ENCODE measurements at regions not wholly inside any gene's neighbourhood (a gene's known extent, or its start where the extent isn't known, plus 50 kb on each side); places are given as distances from the start of the nearest gene placed in this dataset.

DNA sequence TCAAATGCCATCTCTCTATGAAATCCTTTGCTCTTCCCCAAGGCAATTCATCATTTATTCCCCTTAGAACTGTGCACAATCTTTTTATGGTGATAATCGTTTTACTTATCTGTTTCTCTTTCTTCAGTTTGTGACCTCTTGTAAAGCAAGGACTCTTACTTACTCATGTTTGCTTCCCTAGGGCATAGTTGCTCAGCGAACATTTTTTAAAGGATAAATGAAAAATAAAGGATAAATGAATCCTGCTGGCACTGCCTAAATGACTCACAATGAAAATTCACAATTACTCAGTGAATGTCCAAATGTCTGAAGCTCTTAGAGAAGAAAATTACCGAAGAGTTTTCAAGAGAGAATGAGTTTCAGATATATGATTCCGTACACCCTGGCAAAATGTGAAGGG is 671.7 kb downstream of the CDH11 start:
- no peak for DNase-seq

DNA sequence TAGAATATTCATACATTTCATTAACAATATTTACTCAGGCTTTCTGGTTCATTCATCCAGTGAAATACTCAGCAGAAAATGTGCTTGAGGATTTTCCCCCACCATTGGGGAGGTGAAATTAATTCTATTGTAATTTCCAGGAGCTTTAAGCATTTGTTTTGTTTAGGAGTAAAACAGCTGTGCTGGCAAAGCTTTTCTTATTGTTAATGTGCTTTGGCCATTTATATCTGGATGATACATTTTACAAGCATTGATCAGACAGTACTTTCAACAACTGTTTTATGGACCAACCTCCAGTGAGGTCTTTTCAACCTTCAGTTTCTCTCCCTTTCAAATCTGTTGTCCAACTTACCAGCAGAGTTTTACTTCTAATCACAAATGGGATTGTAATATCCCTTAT is 672.4 kb downstream of the CDH11 start:
- no peak for DNase-seq

DNA sequence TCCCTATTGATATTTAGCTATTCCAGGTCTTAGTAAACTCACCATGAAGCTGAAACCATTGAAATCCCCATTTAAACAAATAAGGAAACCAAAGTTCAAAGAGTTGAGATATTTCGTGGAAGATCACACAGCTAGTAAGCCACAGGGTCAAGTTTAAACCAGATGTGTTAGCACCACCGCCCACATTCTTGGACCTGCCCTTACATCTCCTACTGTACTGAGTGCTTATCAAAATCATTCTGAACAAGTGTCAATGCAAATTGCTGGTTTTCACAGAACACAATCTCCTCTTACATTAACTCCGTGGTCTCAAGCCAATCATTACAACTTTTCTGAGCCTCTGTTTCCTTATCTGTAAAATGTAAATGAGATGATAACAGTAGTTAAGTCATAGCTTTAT is 676.2 kb downstream of the CDH11 start:
- no peak for DNase-seq

DNA sequence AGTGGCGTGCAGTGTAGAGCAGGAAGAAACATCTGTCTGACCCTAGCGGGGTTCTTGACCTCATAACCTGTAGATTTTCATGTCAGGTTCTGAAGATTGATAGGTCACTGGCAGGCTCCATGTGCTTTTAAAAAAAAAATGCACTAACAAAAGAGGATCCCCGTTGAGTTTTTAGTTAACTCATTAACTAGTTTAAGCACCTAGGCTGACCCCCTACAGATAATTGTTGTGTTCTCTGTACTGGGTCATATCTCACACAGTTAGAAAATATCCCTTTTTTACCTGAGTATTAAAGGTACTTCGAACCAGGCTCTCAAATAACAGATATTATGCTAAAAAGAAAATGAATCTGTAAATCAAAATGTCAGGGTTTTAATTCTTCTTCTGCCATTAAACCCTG is 676.6 kb downstream of the CDH11 start:
- no peak for DNase-seq

DNA sequence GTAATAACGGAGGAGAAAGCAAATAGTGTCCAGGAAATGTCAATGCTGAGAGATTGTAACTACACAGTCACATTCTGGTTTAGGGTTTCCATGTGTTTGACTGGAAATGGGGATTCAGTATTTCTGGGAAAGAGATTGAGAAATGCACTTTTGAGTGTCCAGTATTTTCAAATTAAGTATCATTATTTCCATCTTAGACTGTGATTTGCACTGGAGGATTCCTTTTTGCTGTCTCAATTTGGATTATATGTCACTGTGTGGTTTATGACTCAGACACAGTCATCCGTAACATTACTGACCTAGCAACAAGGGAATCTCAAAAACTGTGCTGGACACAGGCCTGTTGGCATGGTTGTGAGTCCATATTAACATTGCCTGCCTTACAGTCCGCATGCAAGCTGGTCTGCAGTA is 681.4 kb downstream of the CDH11 start:
- no peak for DNase-seq

DNA sequence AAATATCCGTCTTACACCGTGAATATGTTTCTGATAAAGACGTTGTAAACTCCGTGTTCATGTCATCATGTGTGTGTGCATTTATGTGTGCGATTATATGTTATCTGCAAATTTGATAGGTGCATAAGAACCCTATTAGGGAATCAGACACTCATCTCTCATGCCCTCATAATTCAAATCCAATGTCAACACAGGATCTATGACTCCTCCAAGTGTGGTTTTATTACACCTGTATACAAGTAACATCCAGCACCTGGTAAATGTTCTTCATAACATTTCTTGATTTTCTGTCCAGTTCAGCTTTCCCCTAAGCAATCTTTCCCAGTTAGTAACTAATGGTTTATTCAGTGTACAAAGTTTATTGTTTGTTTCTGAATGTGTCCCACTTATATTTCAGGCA is 681.9 kb downstream of the CDH11 start:
- no peak for DNase-seq

DNA sequence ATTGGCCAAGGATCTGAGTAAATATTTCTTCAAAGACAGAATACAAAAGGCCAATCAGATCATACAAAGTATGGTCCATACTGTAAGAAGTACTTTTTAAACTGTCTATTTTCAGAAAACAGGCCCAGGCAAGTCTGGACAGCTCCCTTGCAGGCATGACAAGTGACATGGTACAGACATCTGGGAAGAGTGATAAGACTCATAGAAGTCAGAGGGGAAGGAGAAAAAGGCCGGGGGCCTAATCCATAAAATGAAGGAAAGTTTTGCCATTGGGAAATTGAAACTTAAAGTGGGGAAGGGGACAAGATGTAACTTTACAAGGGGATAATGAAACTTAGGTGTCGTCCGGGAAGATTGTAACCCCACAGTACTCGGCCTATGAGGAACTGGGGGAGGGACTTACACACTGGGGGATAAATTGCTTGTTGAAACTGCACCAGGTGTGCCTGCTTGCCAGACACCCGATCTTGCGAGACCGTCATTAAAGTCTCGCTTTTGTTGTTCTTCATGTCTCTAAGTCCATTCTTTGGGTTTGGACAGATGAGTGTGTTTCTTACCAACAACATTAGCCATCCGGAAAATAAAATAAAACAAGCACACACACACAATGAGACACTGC is 684.0 kb downstream of the CDH11 start:
- DNase-seq, result no peak

DNA sequence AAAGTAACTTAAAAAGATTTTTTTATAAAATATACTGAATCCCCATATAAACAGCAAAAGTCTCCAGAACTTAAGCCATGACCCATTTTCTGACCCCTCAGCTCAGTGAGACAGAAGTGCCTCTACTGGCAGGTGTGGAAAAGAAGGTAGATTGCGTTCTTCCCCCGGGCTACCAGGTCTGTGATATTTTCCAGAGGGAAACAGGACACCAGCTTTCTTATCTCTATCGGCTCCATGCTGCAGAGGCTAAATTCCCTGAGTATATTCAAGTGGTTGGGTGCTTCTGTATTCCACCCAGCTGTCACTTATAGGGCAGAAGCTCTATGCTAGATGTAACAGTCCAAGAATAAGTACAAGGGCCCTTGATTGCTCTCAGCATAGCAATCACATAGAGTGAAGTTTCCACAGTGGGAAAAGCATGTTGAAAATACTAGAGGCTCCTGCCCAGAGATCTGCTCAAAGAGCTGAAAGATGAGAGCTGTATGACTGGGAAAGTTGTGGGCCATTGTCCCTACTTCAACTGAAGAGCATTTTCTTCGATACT is 687.3 kb downstream of the CDH11 start:
- no peak for DNase-seq

DNA sequence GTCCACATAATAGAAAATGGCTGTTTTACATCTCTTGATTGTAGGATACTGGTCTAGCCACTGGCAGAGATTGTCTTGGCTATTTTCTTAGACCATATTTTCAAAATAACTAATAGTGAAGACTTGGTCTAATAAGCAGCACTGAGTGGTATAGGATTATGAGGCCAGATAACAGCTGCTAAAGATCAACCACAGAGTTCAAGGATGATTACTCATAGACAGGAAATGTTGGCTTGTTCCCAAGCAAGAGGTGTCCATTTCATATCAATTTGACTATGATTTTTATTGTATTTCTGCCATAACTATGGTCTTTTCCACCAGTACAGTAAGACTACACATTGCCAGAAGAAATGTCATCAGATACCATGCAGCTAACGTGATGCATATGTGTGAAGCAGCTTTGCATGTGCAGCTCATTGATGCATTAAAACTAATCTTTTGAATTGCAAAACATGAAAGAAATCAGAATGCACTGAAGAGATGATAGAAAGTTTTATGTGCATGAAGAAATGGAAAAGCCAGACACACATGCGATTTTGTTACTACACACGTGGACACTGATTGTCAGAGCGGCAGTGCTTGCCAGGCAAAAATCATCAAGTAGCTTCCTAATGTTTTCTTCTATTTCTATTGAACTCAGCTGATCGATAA is 693.3 kb downstream of the CDH11 start:
- DNase-seq, result no peak

DNA sequence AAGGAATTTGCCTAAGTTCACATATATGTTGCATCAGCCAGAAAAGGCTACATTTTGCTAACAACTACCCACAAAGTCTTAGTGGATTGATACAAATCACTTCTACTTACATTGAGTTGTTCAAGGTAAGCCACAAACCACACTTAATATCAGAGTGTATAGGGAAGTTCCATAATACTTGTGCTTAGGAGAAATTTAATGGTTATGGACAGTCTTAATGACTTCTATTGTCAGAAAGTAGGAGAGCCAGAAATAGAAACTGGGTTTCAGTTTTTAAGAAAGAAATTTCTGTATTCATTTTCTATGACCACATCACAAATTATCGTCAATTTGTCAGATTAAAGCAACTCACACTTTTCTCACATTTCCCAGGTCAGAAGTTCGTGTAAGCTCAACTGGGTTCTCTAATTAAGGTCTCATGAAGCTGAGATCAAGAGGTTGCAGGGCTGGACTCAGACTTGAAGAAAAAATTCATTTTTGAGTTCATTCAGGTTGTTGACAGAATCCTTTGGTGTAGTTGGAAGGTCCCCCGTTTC is 695.7 kb downstream of the CDH11 start:
- no peak for DNase-seq

DNA sequence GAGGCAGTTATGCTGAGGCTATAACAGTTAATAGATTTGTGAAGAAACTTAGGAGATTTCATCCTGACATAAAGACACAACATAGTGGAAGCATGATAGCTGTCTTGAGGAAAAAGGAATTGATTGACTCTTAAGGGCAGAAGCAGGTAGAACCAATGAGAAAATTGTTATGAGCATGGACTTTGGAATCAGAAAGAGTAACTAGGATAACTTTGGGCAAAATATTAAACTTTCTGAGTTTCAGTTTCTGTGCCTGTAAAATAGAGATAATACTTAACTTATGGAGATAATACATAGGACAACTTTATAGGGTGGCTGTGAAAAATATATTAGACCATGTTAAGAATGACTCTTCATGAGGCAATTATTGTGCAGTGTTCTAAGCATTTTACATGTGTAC is 696.5 kb downstream of the CDH11 start:
- DNase-seq, result no peak

DNA sequence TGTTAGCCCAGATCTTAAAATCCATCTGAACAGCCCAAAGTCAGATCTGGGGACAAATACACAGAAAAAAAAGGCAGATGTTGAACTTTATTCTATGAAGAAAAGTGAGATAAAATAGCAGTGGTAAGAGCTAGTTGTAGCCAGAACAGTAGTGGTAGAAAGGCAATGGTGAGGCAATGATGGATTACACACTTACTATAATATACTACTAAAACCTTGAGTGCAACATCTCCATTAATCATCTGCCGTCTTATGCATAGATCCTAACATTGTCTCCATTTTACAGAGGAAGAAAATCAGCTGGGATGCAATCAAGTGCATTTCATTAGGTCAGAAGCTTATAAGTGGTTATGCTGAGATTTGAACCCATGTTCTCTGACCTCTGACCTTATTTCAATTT is 699.6 kb downstream of the CDH11 start:
- no peak for DNase-seq

DNA sequence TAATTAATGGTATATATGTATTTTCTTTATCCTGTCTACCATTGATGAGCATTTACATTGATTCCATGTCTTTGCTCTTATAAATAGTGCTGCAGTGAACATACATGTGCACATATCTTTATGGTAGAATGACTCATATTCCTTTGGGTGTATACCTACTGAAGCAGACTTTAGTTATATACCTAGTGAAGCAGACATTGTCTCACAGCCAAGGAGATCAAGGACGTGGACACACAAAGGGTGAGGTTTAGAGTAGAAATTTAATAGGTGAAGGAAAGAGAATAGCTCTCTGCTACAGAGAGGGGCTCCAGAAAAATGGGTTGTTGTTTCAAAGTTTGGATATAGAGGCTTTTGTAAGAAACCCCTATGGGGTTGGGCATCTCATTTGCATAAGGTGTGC is 700.3 kb downstream of the CDH11 start:
- no peak for DNase-seq

DNA sequence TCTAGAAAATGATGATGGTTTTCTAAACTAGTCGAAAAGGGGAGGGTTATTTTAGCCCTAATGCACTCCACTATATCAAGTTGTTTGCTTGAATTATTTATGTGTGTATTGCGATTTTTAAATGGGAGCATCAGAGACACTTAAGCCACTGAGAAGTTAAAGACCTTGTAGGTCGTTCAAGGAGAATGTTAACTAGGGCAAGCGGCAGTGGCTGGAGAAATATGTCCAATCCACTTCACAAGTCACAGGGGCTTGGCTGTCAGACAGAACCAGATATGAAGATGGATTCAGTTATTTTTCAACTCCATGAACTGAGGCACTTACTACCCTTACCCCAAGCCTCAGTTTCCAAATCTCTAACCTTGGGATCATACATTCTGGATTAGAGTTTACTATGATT is 702.0 kb downstream of the CDH11 start:
- DNase-seq, result no peak

DNA sequence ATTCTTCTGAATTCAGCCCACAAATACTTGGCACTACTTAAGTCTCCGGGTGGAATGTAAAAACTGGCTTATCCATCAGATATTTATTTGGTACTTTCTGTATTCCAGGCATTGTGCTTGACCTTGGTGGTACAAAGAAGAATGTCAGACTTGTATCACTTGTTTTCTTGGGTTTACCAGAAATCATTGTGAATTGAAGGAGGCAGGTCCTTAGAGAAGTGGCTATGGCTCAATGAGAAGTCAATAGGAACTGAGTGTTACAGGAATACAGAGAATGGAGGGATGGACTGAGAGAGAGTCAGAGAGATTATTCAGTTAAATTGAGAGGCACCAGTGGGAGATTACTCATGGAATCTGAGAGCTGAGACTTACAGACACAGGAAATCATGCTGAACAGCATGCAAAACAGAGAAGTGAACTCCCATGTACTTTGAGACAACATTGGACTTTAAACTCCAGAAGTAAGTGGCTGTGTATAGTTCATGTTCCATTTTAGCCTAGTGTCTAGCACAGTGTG is 704.1 kb downstream of the CDH11 start:
- no peak for DNase-seq

DNA sequence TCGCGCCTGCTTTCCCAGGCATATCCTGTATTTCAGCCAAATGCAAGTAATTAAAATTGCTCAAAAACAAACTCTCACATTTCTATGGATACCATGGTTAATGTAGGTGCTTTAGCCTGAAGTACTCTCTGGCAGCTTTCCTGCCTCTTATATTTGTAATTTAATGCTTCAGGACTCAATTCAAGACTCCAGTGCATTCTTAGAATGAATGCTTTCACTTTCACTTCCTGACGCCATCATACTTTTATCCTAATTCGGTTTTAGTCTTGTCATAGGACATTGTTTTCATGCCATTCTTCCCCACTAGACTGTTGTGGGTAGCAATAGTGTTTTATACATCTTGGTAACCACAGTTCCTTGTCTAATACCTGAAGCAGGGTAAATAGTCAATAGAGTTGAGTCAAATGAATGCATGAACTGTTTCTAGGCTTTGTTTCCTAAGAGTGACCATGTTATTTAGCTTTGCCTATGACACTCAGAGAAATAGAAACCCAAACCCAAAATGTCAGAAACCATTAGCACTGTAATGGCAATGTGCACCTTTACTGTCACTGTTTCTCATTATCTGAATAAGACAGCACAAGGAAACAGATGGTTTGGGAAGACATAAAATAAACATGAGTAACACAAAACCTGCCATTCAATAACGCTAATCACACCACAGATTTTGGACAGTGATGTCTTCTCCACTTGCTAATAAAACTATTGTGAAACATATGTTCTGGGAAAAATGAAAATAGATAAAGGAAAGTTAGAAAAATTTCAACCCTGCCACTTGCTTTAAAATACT is 705.5 kb downstream of the CDH11 start:
- DNase-seq, result no peak

DNA sequence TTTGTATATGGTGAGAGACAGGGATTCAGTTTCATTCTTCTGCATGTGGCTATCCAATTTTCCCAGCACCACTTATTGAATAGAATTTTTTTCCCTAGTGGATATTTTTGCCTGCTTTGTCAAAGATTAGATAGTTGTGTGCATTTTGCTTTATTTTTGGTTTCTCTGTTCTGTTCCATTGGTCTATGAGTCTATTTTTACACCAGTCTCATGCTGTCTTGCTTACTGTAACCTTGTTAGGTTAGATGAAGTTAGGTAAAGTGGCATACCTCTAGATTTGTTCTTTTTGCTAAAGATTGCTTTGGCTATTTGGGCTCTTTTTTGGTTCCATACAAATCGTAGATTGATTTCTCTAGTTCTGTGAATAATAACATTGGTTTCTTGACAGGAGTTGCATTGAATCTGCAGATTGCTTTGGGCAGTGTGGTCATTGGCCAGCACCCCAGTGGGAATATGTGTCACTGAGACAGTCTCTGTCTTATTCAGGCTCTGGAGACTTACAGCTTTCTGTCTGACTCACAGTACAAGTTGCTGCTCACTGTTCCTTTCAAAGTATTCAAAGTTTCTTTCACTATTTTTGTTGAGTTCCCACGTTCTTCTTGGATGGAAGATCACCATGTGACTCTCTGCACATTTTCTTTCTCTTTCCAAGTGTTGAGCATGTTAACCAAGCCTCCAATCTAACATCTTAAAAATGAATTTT is 709.1 kb downstream of the CDH11 start:
- DNase-seq, result no peak

DNA sequence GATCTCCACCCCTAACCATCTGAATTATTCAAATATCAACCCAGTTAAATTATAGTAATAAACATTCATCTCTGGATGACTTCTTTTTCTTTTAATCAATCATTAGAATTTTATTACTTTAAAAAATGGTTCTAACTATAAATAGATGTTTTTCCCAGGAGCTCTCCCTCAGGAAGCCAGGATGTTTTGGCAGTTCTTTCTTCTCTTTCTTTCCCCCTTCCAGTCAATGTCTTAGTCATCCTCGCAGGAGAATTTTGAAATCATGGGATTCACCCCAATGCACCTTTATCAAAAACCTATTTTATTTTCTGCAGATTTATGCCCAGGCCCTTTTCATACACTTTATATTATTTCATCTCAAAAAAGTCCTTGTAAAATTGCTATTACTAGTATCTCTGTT is 711.6 kb downstream of the CDH11 start:
- DNase-seq, result no peak

DNA sequence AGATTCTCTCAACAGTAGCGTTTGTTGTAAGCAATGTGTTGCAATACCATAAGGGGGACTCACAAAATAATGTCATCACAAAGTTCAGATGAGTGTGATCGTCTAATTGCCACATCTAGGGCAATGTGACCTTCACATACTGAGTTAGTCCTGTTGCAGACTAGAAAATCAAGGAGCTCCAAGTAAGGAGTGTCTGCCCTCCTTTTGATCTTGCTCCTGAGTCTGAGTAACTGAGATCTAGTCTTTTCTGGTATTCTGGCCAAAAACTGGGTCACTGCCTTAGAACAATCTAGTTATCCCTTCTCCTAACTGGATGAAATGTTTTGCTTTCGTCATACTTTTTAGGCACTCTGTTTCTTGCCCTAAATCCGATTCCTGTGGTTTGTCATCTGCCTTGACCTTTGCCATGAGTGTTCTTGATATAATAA is 712.1 kb downstream of the CDH11 start:
- DNase-seq, result no peak

DNA sequence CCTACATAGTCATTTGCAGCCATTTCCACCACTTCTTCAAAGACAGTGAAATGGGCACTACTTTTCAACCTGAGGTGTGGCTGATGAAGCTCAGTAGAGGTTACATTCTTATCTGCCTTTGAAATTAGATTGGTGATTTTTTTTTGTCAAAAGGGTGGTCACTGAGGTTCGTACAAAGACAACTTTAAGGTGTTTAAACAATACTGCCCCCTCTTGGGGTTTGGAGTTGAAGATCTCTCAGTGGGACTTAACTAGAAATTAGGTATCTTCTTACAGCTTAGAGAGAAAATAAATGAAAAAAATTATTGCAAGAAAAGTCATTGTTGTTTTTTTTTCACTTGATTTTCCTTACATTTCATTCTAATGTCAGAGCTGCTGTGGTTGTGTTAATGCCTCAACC is 713.2 kb downstream of the CDH11 start:
- no peak for DNase-seq

DNA sequence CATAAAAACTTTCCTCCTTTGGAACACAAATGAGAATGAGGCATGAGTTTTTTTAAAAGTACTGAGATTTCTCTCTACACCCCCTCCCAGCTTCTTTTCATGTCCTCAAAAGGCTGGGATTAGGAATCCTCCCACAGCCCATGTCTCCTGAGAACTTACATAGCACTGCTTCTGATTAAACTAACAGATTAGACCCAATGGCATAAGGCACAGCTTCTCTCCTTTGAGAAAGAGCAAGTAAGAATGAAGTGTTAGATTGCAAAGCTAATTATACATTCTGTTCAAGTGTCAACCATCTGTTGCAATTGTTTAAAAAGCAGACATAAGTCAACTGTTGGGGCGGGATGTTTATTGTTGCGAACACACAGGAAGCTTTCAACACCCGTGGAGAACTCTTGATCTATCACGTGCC is 715.1 kb downstream of the CDH11 start:
- no peak for DNase-seq

DNA sequence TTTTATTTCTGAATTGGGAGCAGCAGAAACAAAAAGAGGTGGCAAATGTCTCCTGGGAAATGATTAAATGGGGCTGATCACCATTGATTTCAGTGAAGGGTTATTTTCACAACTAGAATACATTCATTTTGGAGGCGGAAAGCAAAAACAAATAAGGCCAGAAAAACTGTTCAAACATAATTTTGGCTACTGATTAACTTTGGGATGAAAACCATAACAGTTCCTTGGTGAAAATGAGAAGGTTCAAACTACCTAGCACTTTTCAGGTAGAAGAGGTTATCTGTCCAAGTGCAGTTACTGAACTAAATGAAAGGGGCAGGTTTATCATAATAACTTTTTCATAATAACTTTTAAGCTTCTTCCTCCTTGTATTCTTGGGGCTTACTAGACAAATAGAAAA is 718.5 kb downstream of the CDH11 start:
- DNase-seq, result no peak

DNA sequence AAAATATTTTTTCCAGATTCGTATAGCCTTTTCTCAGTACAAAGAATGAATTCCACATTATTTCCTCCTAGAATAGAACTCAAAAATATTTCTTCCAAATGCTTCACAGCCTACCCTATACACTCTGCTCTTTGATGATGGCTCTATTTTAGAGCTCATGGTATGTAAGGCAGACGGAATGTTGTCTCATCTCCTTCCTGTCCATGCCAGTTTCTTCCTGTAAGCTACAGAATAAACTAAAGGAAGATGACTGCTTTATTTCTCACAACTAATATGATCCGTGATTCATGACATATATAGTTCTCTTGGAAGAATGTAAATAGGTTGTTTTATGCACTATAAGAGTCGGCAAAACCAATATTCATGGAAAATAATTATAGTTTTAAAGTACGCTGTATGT is 723.1 kb downstream of the CDH11 start:
- DNase-seq, result no peak
